AG20443 (cell line): ENCODE measurements at regions not wholly inside any gene's neighbourhood (a gene's known extent, or its start where the extent isn't known, plus 50 kb on each side); places are given as distances from the start of the nearest gene placed in this dataset.
"Not testable (repeated sequence)": the region's sequence is repeated elsewhere in the genome, so short reads cannot be mapped to it uniquely, and the experiment has no call there.

Experiments
- DNase-seq: peaks from one replicate; pipeline ENCODE4 v3.0.0; 2012; ENCODE audit warnings: low spot score, mixed read lengths

- no peak for DNase-seq
Observed at GRCh38 chr1:221025956-221026355, 146.7 kb downstream of the HLX start.

GRCh38 chr1:221029981-221030649 is 150.9 kb downstream of the HLX start:
- no peak for DNase-seq

GRCh38 chr1:221030990-221031389 is 151.7 kb downstream of the HLX start:
- DNase-seq: no peak

GRCh38 chr1:221031458-221032203 is 152.4 kb downstream of the HLX start:
- DNase-seq: no peak

- DNase-seq: no peak
Observed at GRCh38 chr1:221032204-221032585, 153.0 kb downstream of the HLX start.

GRCh38 chr1:221032637-221033280 is 153.5 kb downstream of the HLX start:
- DNase-seq: no peak

GRCh38 chr1:221035662-221036153 is 156.5 kb downstream of the HLX start:
- DNase-seq: peak; percentile 59

- peak; percentile 51 for DNase-seq
Observed at GRCh38 chr1:221039616-221040015, 160.4 kb downstream of the HLX start.

- DNase-seq: no peak
Observed at GRCh38 chr1:221040101-221040500, 160.9 kb downstream of the HLX start.

GRCh38 chr1:221040691-221041285 is 161.5 kb downstream of the HLX start:
- DNase-seq: no peak

- DNase-seq: no peak
Observed at GRCh38 chr1:221044538-221044937, 165.3 kb downstream of the HLX start.

- DNase-seq: no peak
Observed at GRCh38 chr1:221045151-221045550, 165.9 kb downstream of the HLX start.

GRCh38 chr1:221045842-221046831 is 166.9 kb downstream of the HLX start:
- DNase-seq: peak; percentile 53

GRCh38 chr1:221051391-221051790 is 172.1 kb downstream of the HLX start:
- not testable (repeated sequence) for DNase-seq

- DNase-seq: no peak
Observed at GRCh38 chr1:221053889-221054288, 174.6 kb downstream of the HLX start.

- DNase-seq: no peak
Observed at GRCh38 chr1:221059506-221059905, 180.3 kb downstream of the HLX start.

- DNase-seq: no peak
Observed at GRCh38 chr1:221063651-221064050, 184.4 kb downstream of the HLX start.

- DNase-seq: no peak
Observed at GRCh38 chr1:221066351-221067001, 187.2 kb downstream of the HLX start.

GRCh38 chr1:221067721-221068120 is 188.5 kb downstream of the HLX start:
- no peak for DNase-seq

- DNase-seq: no peak
Observed at GRCh38 chr1:221069178-221069903, 190.1 kb downstream of the HLX start.
